ENCODE measurements at regions not wholly inside any gene's neighbourhood (a gene's known extent, or its start where the extent isn't known, plus 50 kb on each side); places are given as distances from the start of the nearest gene placed in this dataset.

- no peak for TF ChIP-seq CTCF (IDR thresholded peaks at IDR 0.05)
- TF ChIP-seq POLR2A (IDR thresholded peaks at IDR 0.05): no peak
Measured at GRCh38 chr12:115666168-115666567, 611.3 kb downstream of the MED13L start.

All from Peyer's patch (tissue), 4 donors.